HCT116 (cell line): ENCODE measurements at regions not wholly inside any gene's neighbourhood (a gene's known extent, or its start where the extent isn't known, plus 50 kb on each side); places are given as distances from the start of the nearest gene placed in this dataset.

Experiments used
- CEBPB ChIP-seq: IDR thresholded peaks from 2 replicates; pipeline ENCODE4 v1.6.1; 2012; ENCODE audit warnings: low read depth
- ELF1 ChIP-seq: IDR thresholded peaks from 2 replicates; pipeline ENCODE4 v1.6.1; 2012; ENCODE audit warnings: low read depth, borderline replicate concordance
- POLR2A ChIP-seq: IDR thresholded peaks from 2 replicates; pipeline ENCODE4 v1.7.0; 2011; ENCODE audit warnings: borderline replicate concordance; ENCODE audit not compliant: insufficient read depth, insufficient read length; ENCODE audit errors: extremely low read depth
- RAD21 ChIP-seq: IDR thresholded peaks from 2 replicates; pipeline ENCODE4 v1.6.1; 2012; ENCODE audit warnings: low read depth, mild to moderate bottlenecking
- TF ChIP-seq, protein P1 (sequence below), 3 experiments: fragments of 200-600 bp in 1 of 3; sonication (generic) in 1 of 3; IDR thresholded peaks in 2 of 3; conservative IDR thresholded peaks in 1 of 3; 2 replicates each; pipeline ENCODE4 v1.5.1; 2012 to 2017; ENCODE audit warnings: low read depth in 2 of 3, low read length in 2 of 3, antibody characterized with exemption in 1 of 3, borderline replicate concordance in 1 of 3, control low read depth in 1 of 3, mild to moderate bottlenecking in 1 of 3, mixed read lengths in 1 of 3, mixed run types in 1 of 3, moderate library complexity in 1 of 3; ENCODE audit not compliant: insufficient read depth in 1 of 3
- TF ChIP-seq, protein P2 (sequence below): IDR thresholded peaks from 2 replicates; pipeline ENCODE4 v1.6.1; 2012; ENCODE audit warnings: low read depth

DNA sequence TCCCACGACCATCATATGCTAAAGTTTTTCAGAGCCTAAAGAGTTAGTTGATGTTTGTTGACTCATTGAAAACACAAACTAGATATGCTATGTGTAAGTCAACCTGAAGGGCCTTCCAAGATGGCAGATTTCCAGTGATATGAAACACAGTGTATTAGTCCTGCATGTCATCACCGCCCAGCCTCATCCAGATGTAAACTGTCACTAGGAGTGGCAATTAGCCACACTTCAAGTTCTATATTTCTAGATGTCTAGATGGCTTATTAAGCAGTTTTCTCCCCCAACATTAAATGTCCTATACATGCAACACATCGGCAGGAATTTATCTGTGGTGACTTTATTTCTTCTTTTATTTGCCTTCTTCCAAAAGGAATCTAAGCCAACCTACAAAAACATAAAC, 444.1 kb upstream of the SMIM21 start:
- TF ChIP-seq, protein P1, sequence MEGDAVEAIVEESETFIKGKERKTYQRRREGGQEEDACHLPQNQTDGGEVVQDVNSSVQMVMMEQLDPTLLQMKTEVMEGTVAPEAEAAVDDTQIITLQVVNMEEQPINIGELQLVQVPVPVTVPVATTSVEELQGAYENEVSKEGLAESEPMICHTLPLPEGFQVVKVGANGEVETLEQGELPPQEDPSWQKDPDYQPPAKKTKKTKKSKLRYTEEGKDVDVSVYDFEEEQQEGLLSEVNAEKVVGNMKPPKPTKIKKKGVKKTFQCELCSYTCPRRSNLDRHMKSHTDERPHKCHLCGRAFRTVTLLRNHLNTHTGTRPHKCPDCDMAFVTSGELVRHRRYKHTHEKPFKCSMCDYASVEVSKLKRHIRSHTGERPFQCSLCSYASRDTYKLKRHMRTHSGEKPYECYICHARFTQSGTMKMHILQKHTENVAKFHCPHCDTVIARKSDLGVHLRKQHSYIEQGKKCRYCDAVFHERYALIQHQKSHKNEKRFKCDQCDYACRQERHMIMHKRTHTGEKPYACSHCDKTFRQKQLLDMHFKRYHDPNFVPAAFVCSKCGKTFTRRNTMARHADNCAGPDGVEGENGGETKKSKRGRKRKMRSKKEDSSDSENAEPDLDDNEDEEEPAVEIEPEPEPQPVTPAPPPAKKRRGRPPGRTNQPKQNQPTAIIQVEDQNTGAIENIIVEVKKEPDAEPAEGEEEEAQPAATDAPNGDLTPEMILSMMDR (IDR thresholded peaks at IDR 0.05 in 2 of 3, conservative IDR thresholded peaks at IDR 0.05 in 1 of 3; ENCODE audit: borderline replicate concordance in 1 of 3, insufficient read depth in 1 of 3, low read depth in 2 of 3, low read length in 2 of 3), result no peak
- TF ChIP-seq POLR2A, result no peak
- TF ChIP-seq, protein P2, sequence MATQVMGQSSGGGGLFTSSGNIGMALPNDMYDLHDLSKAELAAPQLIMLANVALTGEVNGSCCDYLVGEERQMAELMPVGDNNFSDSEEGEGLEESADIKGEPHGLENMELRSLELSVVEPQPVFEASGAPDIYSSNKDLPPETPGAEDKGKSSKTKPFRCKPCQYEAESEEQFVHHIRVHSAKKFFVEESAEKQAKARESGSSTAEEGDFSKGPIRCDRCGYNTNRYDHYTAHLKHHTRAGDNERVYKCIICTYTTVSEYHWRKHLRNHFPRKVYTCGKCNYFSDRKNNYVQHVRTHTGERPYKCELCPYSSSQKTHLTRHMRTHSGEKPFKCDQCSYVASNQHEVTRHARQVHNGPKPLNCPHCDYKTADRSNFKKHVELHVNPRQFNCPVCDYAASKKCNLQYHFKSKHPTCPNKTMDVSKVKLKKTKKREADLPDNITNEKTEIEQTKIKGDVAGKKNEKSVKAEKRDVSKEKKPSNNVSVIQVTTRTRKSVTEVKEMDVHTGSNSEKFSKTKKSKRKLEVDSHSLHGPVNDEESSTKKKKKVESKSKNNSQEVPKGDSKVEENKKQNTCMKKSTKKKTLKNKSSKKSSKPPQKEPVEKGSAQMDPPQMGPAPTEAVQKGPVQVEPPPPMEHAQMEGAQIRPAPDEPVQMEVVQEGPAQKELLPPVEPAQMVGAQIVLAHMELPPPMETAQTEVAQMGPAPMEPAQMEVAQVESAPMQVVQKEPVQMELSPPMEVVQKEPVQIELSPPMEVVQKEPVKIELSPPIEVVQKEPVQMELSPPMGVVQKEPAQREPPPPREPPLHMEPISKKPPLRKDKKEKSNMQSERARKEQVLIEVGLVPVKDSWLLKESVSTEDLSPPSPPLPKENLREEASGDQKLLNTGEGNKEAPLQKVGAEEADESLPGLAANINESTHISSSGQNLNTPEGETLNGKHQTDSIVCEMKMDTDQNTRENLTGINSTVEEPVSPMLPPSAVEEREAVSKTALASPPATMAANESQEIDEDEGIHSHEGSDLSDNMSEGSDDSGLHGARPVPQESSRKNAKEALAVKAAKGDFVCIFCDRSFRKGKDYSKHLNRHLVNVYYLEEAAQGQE, result no peak
- TF ChIP-seq RAD21, result no peak
- no peak for TF ChIP-seq ELF1
- TF ChIP-seq CEBPB, result no peak
